GM19240 (cell line): ENCODE measurements at regions not wholly inside any gene's neighbourhood (a gene's known extent, or its start where the extent isn't known, plus 50 kb on each side); places are given as distances from the start of the nearest gene placed in this dataset.
"Not testable (repeated sequence)": the region's sequence is repeated elsewhere in the genome, so short reads cannot be mapped to it uniquely, and the experiment has no call there.

Source experiments
- DNase-seq: peaks from one replicate; pipeline ENCODE4 v3.0.0; 2011; ENCODE audit warnings: low spot score; ENCODE audit not compliant: insufficient read length

DNA sequence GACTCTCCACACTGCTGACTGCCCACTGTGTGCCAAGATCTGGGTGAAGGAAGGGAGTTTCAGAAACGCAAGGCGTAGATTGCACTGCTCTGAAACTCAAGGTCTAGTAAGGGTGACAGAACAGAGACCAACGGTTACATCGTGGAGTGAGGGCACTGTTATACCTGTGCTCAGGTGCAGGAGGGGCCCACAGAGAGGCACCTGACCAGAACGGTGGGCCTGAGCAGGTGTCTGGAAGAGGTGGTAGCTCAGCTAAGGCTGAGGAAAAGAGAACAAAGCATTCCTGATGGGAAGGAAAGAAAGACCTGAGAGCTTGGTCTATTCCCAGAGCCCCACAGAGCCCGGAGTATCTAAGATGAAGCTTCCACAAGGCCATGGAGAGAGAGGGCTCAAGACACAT is 267.2 kb downstream of the MED10 start:
- DNase-seq: no peak

DNA sequence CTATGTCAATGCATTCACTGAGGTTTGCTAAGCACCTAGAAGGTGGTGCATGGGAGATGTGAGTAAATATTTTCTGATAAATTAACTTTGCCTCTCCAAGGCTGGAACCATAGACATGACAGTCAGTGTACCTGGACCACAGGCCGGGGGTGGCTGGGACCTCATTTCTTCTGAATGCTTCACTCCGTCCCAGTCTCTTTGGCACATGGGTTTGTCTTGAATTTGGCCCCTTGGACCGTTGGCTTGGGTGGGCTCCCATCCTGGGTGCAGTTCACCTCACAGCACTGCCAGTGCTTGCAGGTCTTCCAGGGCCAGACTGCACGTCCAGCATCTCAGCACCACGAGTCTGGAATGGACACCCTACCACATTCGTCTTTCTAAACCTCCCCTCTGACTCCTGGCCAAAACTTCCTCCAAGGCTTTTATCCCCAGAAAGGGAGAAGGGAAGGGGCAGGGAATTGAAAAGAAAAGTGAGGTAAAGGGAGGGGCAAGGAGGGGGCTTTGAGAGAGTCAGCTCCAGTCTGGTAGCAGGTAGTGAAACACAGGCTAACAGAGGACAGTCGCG is 267.8 kb downstream of the MED10 start:
- DNase-seq: no peak

DNA sequence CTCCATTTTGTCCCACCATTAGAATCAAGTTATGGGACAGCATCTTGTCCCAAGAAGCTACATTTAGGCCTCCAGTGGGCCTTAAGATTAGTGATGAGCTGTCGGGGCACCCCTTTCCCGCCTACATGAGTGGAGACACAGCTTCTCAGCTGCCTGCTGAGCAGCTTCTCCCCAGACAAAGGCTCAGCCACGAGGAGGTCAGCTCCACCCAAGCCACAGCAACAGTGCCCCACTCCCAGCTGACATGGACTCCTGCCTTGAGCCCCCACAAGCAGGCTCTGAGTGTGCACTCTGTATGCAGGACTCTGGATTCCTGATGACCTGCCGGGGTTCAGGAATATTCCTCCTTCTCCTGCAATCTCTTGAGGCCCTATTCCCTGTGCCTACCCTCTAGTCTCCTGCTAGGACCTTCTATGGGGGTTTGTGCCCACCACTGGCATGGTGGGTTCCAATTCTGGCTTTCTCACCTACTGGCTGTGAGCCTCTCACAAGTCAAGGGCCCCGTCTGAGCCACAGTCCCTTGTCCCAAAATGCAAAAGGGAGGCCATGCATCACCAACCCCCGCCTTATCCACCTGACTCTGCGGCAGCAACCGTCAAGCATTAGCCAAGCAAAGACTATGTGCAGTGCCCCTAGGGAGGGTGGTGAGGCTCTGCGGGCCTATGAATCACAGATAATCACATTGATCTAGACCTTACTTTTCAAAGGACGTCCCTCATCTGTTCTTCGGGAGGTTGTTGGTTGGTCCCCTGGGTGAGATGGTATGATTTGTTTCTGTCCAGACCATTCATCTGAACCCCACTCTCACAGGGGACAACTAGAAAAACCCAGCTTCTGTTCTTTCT is 269.1 kb downstream of the MED10 start:
- no peak for DNase-seq

DNA sequence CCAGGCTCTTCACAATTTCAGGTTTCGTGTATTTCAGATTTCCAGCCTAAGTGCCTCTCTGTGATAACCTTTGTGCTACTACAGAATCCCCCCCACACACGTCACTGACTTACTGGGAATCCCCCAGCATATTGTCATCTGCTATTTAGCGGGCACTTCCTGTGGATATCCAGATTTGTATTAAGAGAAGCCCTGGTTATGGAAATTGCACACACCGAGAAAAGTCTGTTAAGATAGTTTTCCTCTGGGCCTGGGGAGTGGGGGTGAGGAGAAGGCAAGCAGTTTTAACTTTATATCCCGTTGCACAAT is 269.9 kb downstream of the MED10 start:
- no peak for DNase-seq

DNA sequence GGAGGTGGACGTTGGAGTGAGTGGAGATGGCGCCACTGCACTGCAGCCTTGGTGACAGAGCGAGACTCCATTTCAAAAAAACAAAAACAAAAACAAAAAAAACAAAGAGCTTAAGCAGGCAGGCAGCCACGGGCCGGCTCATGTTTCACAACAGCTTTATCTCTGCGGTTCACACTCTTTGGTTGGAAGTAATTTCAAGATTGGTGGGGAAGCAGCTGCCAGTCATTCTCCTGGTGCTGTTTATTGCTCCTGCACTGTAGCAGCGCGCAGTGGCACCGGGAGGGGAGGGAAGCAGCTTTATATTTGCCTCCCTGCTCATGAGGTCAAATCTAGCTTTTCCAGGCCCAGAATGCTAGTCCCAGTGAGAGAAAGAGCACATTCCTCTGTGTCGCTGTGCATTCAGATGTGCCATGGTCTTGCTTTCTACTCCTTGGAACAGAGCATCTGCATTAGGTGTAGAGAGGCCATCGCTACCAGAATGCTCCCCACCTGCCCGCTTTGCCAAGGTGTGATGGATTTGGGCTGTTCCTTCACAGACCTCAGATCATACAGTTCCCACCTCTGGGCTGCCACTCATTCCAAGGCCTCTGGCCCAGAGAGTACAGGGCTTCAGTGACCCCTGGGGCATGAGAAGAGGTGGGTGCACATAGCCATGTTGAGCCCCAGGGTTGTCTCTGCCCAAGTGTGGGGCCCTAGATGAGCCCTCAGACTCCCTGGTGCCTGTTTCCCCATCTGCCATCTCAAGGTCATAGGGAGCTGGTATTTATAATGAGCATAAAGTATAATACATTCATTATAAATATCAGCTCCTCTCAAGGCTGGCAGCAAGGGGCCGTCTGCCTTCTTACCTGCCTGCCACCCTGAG is 270.4 kb downstream of the MED10 start:
- no peak for DNase-seq

DNA sequence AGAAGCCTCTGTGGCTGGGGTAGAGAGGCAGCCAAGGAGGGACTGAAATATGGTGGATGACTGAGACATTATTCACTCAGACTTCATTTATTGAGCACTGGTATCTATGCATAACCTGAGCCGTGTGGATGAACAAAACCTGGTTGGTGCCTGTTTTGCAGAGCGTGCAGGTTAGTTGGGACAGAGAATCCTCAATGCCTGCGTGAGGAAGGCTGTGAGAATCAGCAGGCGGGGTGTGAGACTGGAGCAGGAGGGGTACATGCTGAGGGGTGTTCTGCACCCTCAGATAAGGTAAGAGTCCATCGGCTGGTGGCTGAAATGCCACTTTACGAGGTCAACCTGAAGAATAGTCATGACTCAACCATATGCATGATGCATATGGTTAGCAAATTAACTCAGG is 271.6 kb downstream of the MED10 start:
- DNase-seq: no peak

DNA sequence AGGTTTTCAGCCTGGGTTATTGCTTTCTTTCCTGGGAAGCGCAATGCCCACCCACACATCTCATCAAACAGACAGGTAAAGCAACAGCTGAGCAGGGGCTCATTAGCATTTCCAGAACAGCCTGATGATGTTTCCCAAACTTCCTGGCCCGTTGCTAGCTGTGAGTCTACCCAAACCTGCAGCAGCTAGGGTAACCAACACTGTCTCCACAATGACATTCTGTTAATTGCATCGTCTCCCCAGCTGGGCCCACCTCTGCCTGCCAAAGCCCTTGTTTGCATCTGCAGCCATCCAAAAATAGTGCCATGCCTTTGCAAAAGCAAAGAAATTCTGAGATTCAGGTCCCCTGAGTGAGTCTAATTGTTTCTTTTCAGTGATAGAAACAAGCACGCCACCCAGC is 273.0 kb downstream of the MED10 start:
- no peak for DNase-seq

DNA sequence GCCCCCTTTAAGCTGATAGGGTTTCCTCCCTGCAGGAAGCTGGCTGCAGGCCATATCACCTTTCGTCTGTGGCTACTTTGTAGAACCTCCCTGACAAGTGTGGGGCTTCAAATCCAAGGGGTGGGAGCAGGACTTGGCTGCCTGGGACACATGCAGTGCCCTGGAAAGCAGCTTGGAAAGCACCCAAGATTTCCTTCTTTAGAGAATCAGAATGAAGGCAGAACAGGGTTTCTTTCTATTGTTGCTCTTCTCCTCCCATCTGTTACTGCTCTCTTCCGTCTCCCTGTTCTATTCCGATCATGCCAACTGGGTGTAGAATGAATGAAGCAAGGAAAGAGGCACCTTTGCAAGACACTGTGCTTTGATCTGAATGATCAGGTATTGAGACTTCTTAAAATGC is 282.2 kb downstream of the MED10 start:
- DNase-seq: no peak

DNA sequence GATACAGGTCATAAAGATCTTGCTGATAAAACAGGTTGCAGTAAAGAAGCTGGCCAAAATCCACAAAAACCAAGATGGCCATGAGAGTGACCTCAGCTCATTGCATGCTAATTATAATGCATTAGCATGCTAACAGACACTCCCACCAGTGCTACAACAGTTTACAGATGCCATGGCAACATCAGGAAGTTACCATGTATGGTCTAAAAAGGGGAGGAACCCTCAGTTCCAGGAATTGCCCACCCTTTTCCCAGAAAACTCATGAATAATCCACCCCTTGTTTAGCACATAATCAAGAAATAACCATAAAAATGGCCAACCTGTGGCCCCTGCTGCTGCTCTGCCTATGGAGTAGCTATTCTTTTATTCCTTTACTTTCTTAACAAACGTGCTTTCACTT is 284.2 kb downstream of the MED10 start:
- DNase-seq: not testable (repeated sequence)

DNA sequence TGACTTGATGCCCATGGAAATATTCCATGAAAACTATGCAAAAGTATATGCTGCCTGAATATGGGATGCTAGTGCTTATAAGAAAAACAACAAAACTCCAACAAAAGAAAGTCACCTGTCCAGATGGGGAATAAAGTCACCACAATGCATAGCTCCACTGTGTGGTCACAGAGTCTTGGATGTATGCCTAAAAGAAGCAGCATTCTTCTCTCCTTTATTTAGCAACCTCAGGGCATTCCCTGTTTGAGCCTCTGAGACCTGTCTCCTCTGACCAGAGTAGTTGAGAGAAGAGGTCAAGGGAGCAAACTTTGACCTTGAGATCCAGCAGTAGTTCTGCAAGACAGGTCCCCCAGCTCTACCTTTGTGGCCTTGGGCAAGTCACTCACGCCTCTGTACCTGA is 287.5 kb downstream of the MED10 start:
- no peak for DNase-seq

DNA sequence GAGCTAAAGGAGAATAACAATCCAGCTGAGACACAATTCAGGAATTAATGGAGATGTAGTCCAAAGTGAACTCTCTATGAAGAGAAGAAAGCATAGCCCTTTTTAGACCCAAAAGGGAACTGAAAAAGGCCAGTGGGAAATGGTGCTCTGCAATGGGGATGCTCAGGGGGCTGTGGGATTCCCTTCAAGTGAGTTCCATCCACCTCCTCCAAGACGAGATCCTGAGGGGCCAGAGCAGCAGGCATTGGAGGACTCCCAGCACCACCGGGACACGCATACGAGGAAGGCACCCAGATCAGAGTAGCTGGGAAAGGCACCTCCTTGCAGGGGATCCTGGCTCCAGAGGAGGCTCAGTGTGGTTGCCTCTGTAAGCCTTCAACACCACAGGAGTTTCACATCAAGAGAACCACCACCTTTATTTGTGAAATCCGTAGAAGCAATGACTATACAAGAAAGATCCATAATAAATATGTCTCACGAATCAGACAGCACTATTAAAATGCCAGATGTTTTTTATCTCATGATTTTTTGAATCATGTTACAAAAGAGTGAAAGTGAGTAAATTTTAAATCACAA is 288.2 kb downstream of the MED10 start:
- no peak for DNase-seq

DNA sequence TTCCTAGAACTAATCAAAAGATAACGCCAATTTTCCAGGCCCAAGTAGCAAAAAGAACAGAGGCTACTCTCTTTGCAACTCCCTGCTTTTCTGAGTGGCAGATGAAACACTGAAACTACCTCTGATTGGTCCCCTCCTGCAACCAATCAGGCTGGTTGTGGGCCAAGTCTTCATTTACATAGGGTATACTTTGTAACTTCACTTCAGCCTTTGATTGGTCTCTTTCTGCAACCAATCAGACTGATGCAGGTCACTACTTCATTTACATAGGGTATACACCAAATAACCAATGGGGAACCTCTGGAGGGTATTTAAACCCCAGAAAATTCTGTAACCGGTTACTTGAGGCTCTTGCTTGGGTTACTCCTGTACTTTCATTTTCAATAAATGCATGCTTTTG is 289.6 kb downstream of the MED10 start:
- DNase-seq: no peak

DNA sequence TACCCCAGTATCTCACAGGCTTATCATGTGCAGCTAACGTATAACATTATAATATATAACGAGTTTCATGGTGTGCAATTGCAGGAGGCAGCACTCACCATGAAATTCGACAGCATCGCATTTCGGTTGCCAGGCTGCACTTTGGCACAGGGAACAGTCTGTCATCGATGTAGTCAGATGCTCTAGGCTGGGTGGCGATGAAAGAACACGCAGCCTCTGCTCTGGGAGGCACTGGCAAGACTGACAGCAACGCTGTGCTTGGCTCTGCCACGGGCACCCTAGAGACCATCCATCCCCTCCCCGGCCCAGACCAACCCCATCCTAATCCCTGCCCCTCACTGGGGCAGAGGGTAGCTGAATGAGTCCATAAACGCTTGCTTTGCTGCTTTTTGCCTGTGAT is 290.8 kb downstream of the MED10 start:
- no peak for DNase-seq

DNA sequence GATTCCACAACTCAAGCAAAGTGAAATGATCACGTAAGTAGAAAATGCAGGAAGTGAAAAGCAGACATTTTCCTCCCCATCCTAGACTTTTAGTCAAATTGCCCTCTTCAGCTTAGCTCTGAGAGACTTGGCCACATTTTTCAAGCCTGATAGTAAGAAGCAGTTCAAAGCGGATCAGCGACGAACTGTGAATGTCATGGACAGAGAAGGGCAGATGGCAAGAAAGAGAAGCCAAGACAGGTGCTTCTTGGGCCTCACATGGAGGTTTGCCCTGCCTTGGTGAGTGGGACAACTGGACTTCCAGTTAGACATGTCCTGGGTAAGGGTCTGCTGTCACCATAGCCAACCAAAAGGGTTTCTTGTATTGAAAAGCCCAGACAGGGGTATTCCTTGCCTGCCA is 291.5 kb downstream of the MED10 start:
- DNase-seq: no peak

DNA sequence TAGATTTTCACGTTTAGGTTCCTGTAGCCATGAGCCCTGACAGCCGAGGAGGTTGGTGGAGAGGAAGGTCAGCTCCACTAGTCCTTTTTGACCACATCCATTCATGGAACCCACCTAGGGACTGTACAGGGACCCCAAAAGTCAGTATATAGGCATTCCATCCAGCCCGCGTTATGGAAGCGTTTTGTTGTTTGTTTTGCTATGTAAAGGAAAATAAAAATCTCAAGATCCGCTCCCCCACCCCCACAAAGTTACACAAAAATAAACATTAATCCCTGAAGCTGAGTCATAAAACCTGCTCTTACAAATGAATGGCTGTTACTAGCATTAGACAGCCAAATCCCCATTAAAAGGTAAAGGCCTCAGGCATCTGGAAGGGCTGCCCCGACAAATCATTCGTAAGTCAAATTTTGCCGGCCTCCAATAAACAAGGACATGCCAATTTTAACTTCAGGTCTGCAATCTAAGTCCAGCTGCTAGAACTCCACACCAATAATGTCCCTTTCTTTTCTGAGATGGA is 292.9 kb downstream of the MED10 start:
- no peak for DNase-seq

DNA sequence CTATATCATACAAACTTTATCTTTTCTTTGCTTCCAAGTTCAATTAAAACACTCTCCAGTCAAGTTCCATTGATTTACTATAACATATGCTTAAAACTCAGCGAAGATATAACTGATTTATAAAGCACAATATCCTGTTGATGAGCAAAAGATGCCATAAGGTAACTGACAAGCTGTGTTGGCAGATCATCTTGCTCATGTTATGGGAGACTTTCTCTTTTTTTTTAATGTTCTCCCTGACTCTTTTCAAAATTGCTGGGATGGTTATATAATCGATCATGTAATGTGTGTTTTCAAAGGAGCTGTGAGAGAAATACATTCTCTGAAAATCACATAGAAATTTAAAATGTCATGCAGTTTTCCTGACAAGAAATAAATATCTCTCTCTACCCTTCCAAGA is 293.5 kb downstream of the MED10 start:
- DNase-seq: no peak

DNA sequence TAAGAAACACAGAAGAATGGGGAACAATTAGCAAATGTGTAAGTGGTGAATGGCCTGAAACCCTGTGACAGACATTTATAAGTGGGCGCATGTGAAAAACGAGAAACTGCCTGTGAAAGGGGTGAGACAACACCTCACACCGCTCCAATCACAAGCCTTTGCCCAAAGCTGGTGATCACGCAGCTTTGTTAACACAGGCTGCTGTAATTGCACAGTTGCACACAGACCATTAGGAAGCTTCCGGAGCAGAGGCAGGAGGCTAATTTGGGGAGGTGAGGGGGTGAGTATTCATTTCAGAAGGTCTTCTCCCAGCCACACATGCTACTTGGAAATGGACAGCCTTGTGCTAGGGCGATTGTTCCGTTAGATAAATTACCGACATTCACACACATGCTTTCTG is 294.0 kb downstream of the MED10 start:
- no peak for DNase-seq

DNA sequence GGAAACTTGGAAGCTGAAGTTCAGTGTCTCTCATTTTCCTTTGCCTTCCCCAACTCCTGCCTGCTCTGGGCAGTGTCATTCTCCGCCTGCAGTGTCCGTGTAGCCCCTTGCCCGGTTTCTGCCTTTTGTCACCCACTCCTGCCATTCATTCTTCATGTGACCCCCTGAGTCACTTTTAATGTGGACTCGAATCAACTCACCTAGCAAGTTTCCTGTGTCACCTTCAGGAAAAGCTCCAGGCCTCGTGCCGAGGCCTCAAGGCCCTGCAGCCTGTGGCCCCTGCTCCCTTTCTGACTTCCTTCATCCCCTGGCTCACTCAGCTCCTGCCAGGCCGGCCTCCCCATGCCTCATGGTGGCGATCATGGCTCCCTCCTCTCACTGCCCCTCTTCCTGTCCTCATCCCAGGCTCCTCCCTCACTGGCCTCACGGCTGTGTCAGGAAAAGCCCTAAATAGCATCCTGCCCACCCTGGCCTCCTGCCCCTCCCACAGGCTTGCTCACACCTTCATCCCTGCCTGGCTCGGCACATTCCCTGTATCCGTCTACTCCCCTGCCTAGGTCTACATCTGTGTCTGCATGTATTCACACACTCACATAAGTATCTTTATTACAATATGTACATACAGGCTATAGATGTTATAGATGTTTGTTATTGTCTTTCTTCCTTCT is 294.9 kb downstream of the MED10 start:
- DNase-seq: no peak

DNA sequence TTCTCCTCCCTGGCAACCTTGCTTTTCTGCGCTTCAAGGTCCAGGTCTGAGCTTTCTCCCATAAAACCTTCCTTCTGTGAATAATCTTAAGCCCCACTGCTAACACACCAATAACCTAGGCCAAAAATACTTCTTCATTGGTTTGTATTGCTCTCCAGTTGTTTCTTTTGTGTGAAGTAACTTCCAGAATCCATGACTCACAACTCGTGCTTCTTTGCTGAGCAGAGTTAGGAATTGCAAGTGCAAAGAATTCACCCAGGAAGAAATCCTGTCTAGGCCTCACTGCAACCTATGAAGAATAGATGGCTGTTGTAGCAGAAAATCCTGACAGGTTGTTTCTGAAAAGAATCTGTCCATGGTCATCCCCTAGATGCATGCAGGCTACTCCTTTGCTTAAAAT is 295.7 kb downstream of the MED10 start:
- DNase-seq: no peak

DNA sequence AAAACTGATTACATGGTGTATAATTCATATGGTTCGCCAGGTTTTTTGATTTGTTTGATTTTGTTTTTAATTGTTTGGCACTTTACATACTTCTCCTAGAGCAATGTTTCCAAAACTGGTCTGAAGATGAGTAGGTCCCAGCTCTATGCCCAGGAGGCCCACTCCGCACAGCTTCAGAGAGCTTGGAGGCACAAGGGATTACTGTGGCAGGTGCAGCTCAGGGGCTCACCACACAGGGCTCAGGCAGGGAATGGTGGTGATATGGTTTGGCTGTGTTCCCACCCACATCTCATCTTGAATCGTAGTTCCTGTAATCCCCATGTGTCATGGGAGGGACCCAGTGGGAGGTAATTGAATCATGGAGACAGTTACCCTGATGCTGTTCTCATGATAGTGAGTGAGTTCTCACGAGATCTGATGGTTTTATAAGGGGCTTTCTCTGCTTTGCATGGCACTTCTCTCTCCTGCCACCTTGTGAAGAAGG is 296.6 kb downstream of the MED10 start:
- no peak for DNase-seq
